SJSA1 (cell line): ENCODE measurements at regions not wholly inside any gene's neighbourhood (a gene's known extent, or its start where the extent isn't known, plus 50 kb on each side); places are given as distances from the start of the nearest gene placed in this dataset.

Source experiments
- DNase-seq, 2 experiments: peaks; one replicate each; pipeline ENCODE4 v3.0.0-alpha.2; 2015 to 2020; ENCODE audit warnings: low spot score in 2 of 2, low read depth in 1 of 2
- H3K27ac ChIP-seq: fragments of 250-450 bp; sonication (Bioruptor Pico); 2 replicates; pipeline ENCODE4 v1.5.1; 2020; ENCODE audit warnings: mild to moderate bottlenecking, moderate library complexity
- H3K27me3 ChIP-seq: fragments of 250-450 bp; sonication (Bioruptor Pico); replicated peaks from 2 replicates; pipeline ENCODE4 v1.5.1; 2020; ENCODE audit warnings: mild to moderate bottlenecking, moderate library complexity
- H3K36me3 ChIP-seq: fragments of 250-450 bp; sonication (Bioruptor Pico); 2 replicates; pipeline ENCODE4 v1.5.1; 2020; ENCODE audit warnings: mild to moderate bottlenecking
- H3K4me1 ChIP-seq: fragments of 250-450 bp; sonication (Bioruptor Pico); replicated peaks from 2 replicates; pipeline ENCODE4 v1.6.1; 2021; ENCODE audit warnings: mild to moderate bottlenecking
- H3K4me3 ChIP-seq: fragments of 250-450 bp; sonication (Bioruptor Pico); 2 replicates; pipeline ENCODE4 v1.5.1; 2020; ENCODE audit warnings: mild to moderate bottlenecking
- H3K9me3 ChIP-seq: fragments of 250-450 bp; sonication (Bioruptor Pico); replicated peaks from 2 replicates; pipeline ENCODE4 v1.5.1; 2020; ENCODE audit warnings: mild to moderate bottlenecking

- Histone ChIP-seq H3K27me3 (no peaks in the 10 kb centered on the region), H3K4me1 (no peaks in the 10 kb centered on the region), H3K9me3 (no peaks in the 10 kb centered on the region), H3K36me3 (no peaks in the 10 kb centered on the region), H3K27ac (no peak overlapping the region), H3K4me3 (no peak overlapping the region)
- DNase-seq = no peak
Observed at GRCh38 chr15:47378527-47378926, 338.8 kb upstream of the SEMA6D start.

GRCh38 chr15:47383102-47383501 lies 334.2 kb upstream of the SEMA6D start:
- H3K27me3 ChIP-seq = no peaks in the 10 kb centered on the region
- H3K4me1 ChIP-seq = no peaks in the 10 kb centered on the region
- H3K27ac ChIP-seq = no peak overlapping the region
- DNase-seq = no peak
- no peaks in the 10 kb centered on the region for H3K9me3 ChIP-seq
- no peaks in the 10 kb centered on the region for H3K36me3 ChIP-seq
- no peak overlapping the region for H3K4me3 ChIP-seq

GRCh38 chr15:47383801-47384200 lies 333.5 kb upstream of the SEMA6D start:
- Histone ChIP-seq H3K4me1 (no peaks in the 10 kb centered on the region), H3K9me3 (no peaks in the 10 kb centered on the region), H3K4me3 (no peak overlapping the region), H3K27me3 (no peaks in the 10 kb centered on the region), H3K36me3 (no peaks in the 10 kb centered on the region), H3K27ac (no peak overlapping the region)
- DNase-seq = no peak

- Histone ChIP-seq H3K36me3 (no peaks in the 10 kb centered on the region), H3K4me1 (no peaks in the 10 kb centered on the region), H3K27me3 (no peaks in the 10 kb centered on the region), H3K4me3 (no peak overlapping the region), H3K27ac (no peak overlapping the region), H3K9me3 (no peaks in the 10 kb centered on the region)
- DNase-seq = no peak
Observed at GRCh38 chr15:47384341-47384740, 333.0 kb upstream of the SEMA6D start.

- Histone ChIP-seq H3K27me3 (no peaks in the 10 kb centered on the region), H3K9me3 (no peaks in the 10 kb centered on the region), H3K4me1 (no peaks in the 10 kb centered on the region), H3K27ac (no peak overlapping the region), H3K4me3 (no peak overlapping the region), H3K36me3 (no peaks in the 10 kb centered on the region)
- DNase-seq = no peak
Observed at GRCh38 chr15:47384776-47385175, 332.5 kb upstream of the SEMA6D start.

- no peak for DNase-seq
- H3K4me1 ChIP-seq = no peaks in the 10 kb centered on the region
- no peak overlapping the region for H3K27ac ChIP-seq
- H3K27me3 ChIP-seq = no peaks in the 10 kb centered on the region
- no peak overlapping the region for H3K4me3 ChIP-seq
- no peaks in the 10 kb centered on the region for H3K9me3 ChIP-seq
- H3K36me3 ChIP-seq = no peaks in the 10 kb centered on the region
Observed at GRCh38 chr15:47386459-47386858, 330.8 kb upstream of the SEMA6D start.

GRCh38 chr15:47388299-47388698 lies 329.0 kb upstream of the SEMA6D start:
- no peaks in the 10 kb centered on the region for H3K36me3 ChIP-seq
- no peaks in the 10 kb centered on the region for H3K4me1 ChIP-seq
- H3K27me3 ChIP-seq = no peaks in the 10 kb centered on the region
- no peak overlapping the region for H3K4me3 ChIP-seq
- no peak overlapping the region for H3K27ac ChIP-seq
- no peaks in the 10 kb centered on the region for H3K9me3 ChIP-seq
- DNase-seq = no peak

- Histone ChIP-seq H3K9me3 (no peaks in the 10 kb centered on the region), H3K36me3 (no peaks in the 10 kb centered on the region), H3K4me1 (no peaks in the 10 kb centered on the region), H3K27me3 (no peaks in the 10 kb centered on the region), H3K4me3 (no peak overlapping the region), H3K27ac (no peak overlapping the region)
- no peak for DNase-seq
Observed at GRCh38 chr15:47390208-47390765, 327.0 kb upstream of the SEMA6D start.

GRCh38 chr15:47394286-47394809 lies 323.0 kb upstream of the SEMA6D start:
- H3K27me3 ChIP-seq = no peaks in the 10 kb centered on the region
- no peaks in the 10 kb centered on the region for H3K36me3 ChIP-seq
- no peaks in the 10 kb centered on the region for H3K4me1 ChIP-seq
- DNase-seq = no peak
- H3K9me3 ChIP-seq = no peaks in the 10 kb centered on the region
- no peak overlapping the region for H3K4me3 ChIP-seq
- no peak overlapping the region for H3K27ac ChIP-seq

GRCh38 chr15:47395076-47395475 lies 322.2 kb upstream of the SEMA6D start:
- no peak for DNase-seq
- Histone ChIP-seq H3K4me1 (no peaks in the 10 kb centered on the region), H3K27me3 (no peaks in the 10 kb centered on the region), H3K9me3 (no peaks in the 10 kb centered on the region), H3K27ac (no peak overlapping the region), H3K36me3 (no peaks in the 10 kb centered on the region), H3K4me3 (no peak overlapping the region)

GRCh38 chr15:47397655-47398054 lies 319.6 kb upstream of the SEMA6D start:
- no peak for DNase-seq
- H3K27ac ChIP-seq = no peak overlapping the region
- no peak overlapping the region for H3K4me3 ChIP-seq
- no peaks in the 10 kb centered on the region for H3K27me3 ChIP-seq
- no peaks in the 10 kb centered on the region for H3K9me3 ChIP-seq
- no peaks in the 10 kb centered on the region for H3K36me3 ChIP-seq
- no peaks in the 10 kb centered on the region for H3K4me1 ChIP-seq

GRCh38 chr15:47398132-47398531 lies 319.2 kb upstream of the SEMA6D start:
- Histone ChIP-seq H3K9me3 (no peaks in the 10 kb centered on the region), H3K27ac (no peak overlapping the region), H3K27me3 (no peaks in the 10 kb centered on the region), H3K4me3 (no peak overlapping the region), H3K4me1 (no peaks in the 10 kb centered on the region), H3K36me3 (no peaks in the 10 kb centered on the region)
- DNase-seq = no peak

GRCh38 chr15:47398594-47398993 lies 318.7 kb upstream of the SEMA6D start:
- Histone ChIP-seq H3K27me3 (no peaks in the 10 kb centered on the region), H3K9me3 (no peaks in the 10 kb centered on the region), H3K36me3 (no peaks in the 10 kb centered on the region), H3K27ac (no peak overlapping the region), H3K4me1 (no peaks in the 10 kb centered on the region), H3K4me3 (no peak overlapping the region)
- no peak for DNase-seq

GRCh38 chr15:47399100-47399499 lies 318.2 kb upstream of the SEMA6D start:
- Histone ChIP-seq H3K36me3 (no peaks in the 10 kb centered on the region), H3K27me3 (no peaks in the 10 kb centered on the region), H3K27ac (no peak overlapping the region), H3K9me3 (no peaks in the 10 kb centered on the region), H3K4me1 (no peaks in the 10 kb centered on the region), H3K4me3 (no peak overlapping the region)
- no peak for DNase-seq

- no peaks in the 10 kb centered on the region for H3K36me3 ChIP-seq
Observed at GRCh38 chr15:47400603-47401002, 316.7 kb upstream of the SEMA6D start.

More at GRCh38 chr15:47400603-47401002, 316.7 kb upstream of the SEMA6D start:
- H3K27ac ChIP-seq = no peak overlapping the region
- no peaks in the 10 kb centered on the region for H3K4me1 ChIP-seq
- H3K27me3 ChIP-seq = no peaks in the 10 kb centered on the region
- DNase-seq = no peak
- H3K4me3 ChIP-seq = no peak overlapping the region
- no peaks in the 10 kb centered on the region for H3K9me3 ChIP-seq
